CD4-positive, alpha-beta T cell (primary cell): ENCODE measurements at regions not wholly inside any gene's neighbourhood (a gene's known extent, or its start where the extent isn't known, plus 50 kb on each side); places are given as distances from the start of the nearest gene placed in this dataset.

Experiments used
- ATAC-seq: fragments of 200-7000 bp; cut with Tn5 transposase; one replicate; pipeline ENCODE4 v1.10.0; 2022; ENCODE audit warnings: mild to moderate bottlenecking; ENCODE audit not compliant: poor library complexity
- CTCF ChIA-PET: fragments of 350-600 bp; sonication (Branson Sonifier 250); formaldehyde crosslinking; loops from one replicate; lab custom pipeline; 2021; ENCODE audit warnings: antibody characterized with exemption, inconsistent platforms; lab: Charles Lee
- POLR2A ChIA-PET: fragments of 350-600 bp; sonication (Branson Sonifier 250); formaldehyde crosslinking; loops from one replicate; lab custom pipeline; 2021; ENCODE audit warnings: antibody characterized with exemption, inconsistent platforms; lab: Charles Lee
- DNase-seq, 14 experiments: peaks; one replicate each; pipeline ENCODE4 v3.0.0-alpha.2; 2013 to 2020; ENCODE audit warnings: mixed read lengths in 2 of 14
- H3K27ac ChIP-seq, 2 donors: one replicate each; pipeline versions ENCODE4 v1.5.1 to v1.7.0; 2013; ENCODE audit warnings: low read length in 2 of 2, low read depth in 1 of 2, mild to moderate bottlenecking in 1 of 2
- H3K27me3 ChIP-seq, 2 experiments: 1 replicate in 1 of 2; 2 replicates in 1 of 2; pipeline versions ENCODE4 v1.6.1 to v1.7.0; 2013; ENCODE audit warnings: low read length in 2 of 2, control low read depth in 1 of 2, mild to moderate bottlenecking in 1 of 2, moderate library complexity in 1 of 2; ENCODE audit not compliant: insufficient read depth in 2 of 2, control insufficient read depth in 1 of 2
- H3K36me3 ChIP-seq: one replicate; pipeline ENCODE4 v1.6.1; 2013; ENCODE audit warnings: low read length, control low read depth; ENCODE audit not compliant: insufficient read depth
- H3K4me1 ChIP-seq: one replicate; pipeline ENCODE4 v1.6.1; 2013; ENCODE audit warnings: low read length, control low read depth; ENCODE audit not compliant: insufficient read depth
- H3K4me3 ChIP-seq: one replicate; pipeline ENCODE4 v1.5.1; 2013; ENCODE audit warnings: mild to moderate bottlenecking, low read length, moderate library complexity
- H3K9me3 ChIP-seq, 2 experiments: 1 replicate in 1 of 2; 2 replicates in 1 of 2; pipeline versions ENCODE4 v1.6.1 to v1.7.0; 2013; ENCODE audit warnings: low read length in 2 of 2, mild to moderate bottlenecking in 2 of 2, control low read depth in 1 of 2, moderate library complexity in 1 of 2; ENCODE audit not compliant: control insufficient read depth in 1 of 2, insufficient read depth in 1 of 2
- H3K27ac Mint-ChIP-seq: one replicate; pipeline ENCODE4 v1.8.0; 2020; ENCODE audit warnings: mixed read lengths
- H3K27me3 Mint-ChIP-seq: one replicate; pipeline ENCODE4 v1.8.0; 2021; ENCODE audit warnings: mixed read lengths
- H3K36me3 Mint-ChIP-seq: one replicate; pipeline ENCODE4 v1.8.0; 2021; ENCODE audit warnings: low read depth, mixed read lengths
- H3K4me1 Mint-ChIP-seq: one replicate; pipeline ENCODE4 v1.8.0; 2021; ENCODE audit warnings: low read depth, mixed read lengths
- H3K4me3 Mint-ChIP-seq: one replicate; pipeline ENCODE4 v1.8.0; 2020; ENCODE audit warnings: mild to moderate bottlenecking, mixed read lengths
- H3K9me3 Mint-ChIP-seq: one replicate; pipeline ENCODE4 v1.8.0; 2020; ENCODE audit warnings: mixed read lengths
- CTCF ChIP-seq: fragments of 200-600 bp; IDR thresholded peaks from one replicate; pipeline ENCODE4 v1.8.0; 2022; ENCODE audit warnings: antibody characterized with exemption, mild to moderate bottlenecking
- intact Hi-C, 2 experiments: fragments of 100-400 bp; cut with DNase I in 1 of 2; cut with micrococcal nuclease in 1 of 2; formaldehyde crosslinking; loops; one replicate each; pipeline versions ENCODE4 v1.15.1 to v1.9.0; 2023 to 2025; cut with DNase I, micrococcal nuclease

GRCh38 chr11:130581646-130582045 is 133.2 kb downstream of the ADAMTS15 start:
- no peak for TF ChIP-seq CTCF
- ATAC-seq (no peak), DNase-seq (no peak)
- H3K4me3 ChIP-seq = no peak overlapping the region
- no peak overlapping the region for H3K27ac ChIP-seq
- no peaks in the 10 kb centered on the region for H3K36me3 ChIP-seq
- intact Hi-C loops = no loop called here
- peaks cover 6% of the 10 kb centered on the region for H3K9me3 Mint-ChIP-seq
- H3K4me3 Mint-ChIP-seq = no peak overlapping the region
- H3K4me1 Mint-ChIP-seq = no peaks in the 10 kb centered on the region
- H3K27me3 Mint-ChIP-seq = peaks cover 13% of the 10 kb centered on the region
- ChIA-PET POLR2A (no interaction called here), CTCF (no interaction called here)
- H3K9me3 ChIP-seq = no peaks in the 10 kb centered on the region
- H3K27me3 ChIP-seq = peaks cover 0 to 3% of the 10 kb centered on the region in 2 experiments
- no peaks in the 10 kb centered on the region for H3K36me3 Mint-ChIP-seq
- no peaks in the 10 kb centered on the region for H3K4me1 ChIP-seq
- H3K27ac Mint-ChIP-seq = no peak overlapping the region

GRCh38 chr11:130582176-130582575 is 133.7 kb downstream of the ADAMTS15 start:
- Histone ChIP-seq H3K27me3 (peaks cover 0 to 3% of the 10 kb centered on the region in 2 experiments), H3K4me3 (no peak overlapping the region), H3K4me1 (no peaks in the 10 kb centered on the region), H3K36me3 (no peaks in the 10 kb centered on the region), H3K27ac (no peak overlapping the region), H3K9me3 (no peaks in the 10 kb centered on the region)
- intact Hi-C loops = no loop called here
- ATAC-seq (no peak), DNase-seq (no peak)
- H3K36me3 Mint-ChIP-seq = no peaks in the 10 kb centered on the region
- ChIA-PET POLR2A (no interaction called here), CTCF (no interaction called here)
- peaks cover 6% of the 10 kb centered on the region for H3K9me3 Mint-ChIP-seq
- peaks cover 13% of the 10 kb centered on the region for H3K27me3 Mint-ChIP-seq
- no peak overlapping the region for H3K4me3 Mint-ChIP-seq
- no peak overlapping the region for H3K27ac Mint-ChIP-seq
- no peaks in the 10 kb centered on the region for H3K4me1 Mint-ChIP-seq
- TF ChIP-seq CTCF = no peak

GRCh38 chr11:130582981-130583380 is 134.5 kb downstream of the ADAMTS15 start:
- Mint-ChIP-seq H3K27ac (no peak overlapping the region), H3K9me3 (peaks cover 6% of the 10 kb centered on the region), H3K4me1 (no peaks in the 10 kb centered on the region), H3K27me3 (peaks cover 10% of the 10 kb centered on the region), H3K4me3 (no peak overlapping the region), H3K36me3 (no peaks in the 10 kb centered on the region)
- intact Hi-C loops = no loop called here
- Histone ChIP-seq H3K27me3 (peaks cover 0 to 3% of the 10 kb centered on the region in 2 experiments), H3K27ac (no peak overlapping the region), H3K36me3 (no peaks in the 10 kb centered on the region), H3K4me1 (no peaks in the 10 kb centered on the region), H3K9me3 (no peaks in the 10 kb centered on the region), H3K4me3 (no peak overlapping the region)
- DNase-seq (no peak), ATAC-seq (no peak)
- ChIA-PET CTCF (no interaction called here), POLR2A (no interaction called here)
- no peak for TF ChIP-seq CTCF
